GM18498 (cell line): ENCODE measurements at regions not wholly inside any gene's neighbourhood (a gene's known extent, or its start where the extent isn't known, plus 50 kb on each side); places are given as distances from the start of the nearest gene placed in this dataset.
"Not testable (repeated sequence)": the region's sequence is repeated elsewhere in the genome, so short reads cannot be mapped to it uniquely, and the experiment has no call there.

Experiments used
- ATAC-seq: cut with Tn5 transposase; IDR thresholded peaks from one replicate; pipeline ENCODE4 v1.9.1; 2021; ENCODE audit warnings: mild to moderate bottlenecking, moderate library complexity; ENCODE audit not compliant: unreplicated experiment

DNA sequence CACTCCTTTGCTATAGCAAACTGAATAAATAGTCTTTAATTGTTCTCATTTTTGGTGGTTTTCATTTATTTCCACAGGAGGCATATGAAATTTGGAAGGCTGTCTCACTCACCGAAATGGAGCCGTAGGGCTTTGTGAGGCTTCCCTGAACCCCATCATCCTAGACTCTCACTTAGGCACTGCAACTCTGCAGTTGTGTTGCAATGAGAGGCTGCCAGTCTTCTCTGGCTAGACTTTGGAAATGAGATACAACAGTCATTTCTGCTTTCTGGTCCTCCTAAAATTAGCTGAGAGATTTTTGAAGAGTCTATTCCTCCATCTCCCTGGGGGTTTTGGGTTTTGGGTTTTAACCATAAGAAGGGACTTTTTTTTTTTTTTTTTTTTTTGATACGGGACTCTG is 146.5 kb downstream of the SH3BGRL start:
- no peak for ATAC-seq

- ATAC-seq: no peak
These were observed 153.1 kb downstream of the SH3BGRL start for GRCh38 chrX:81354954-81355353.

DNA sequence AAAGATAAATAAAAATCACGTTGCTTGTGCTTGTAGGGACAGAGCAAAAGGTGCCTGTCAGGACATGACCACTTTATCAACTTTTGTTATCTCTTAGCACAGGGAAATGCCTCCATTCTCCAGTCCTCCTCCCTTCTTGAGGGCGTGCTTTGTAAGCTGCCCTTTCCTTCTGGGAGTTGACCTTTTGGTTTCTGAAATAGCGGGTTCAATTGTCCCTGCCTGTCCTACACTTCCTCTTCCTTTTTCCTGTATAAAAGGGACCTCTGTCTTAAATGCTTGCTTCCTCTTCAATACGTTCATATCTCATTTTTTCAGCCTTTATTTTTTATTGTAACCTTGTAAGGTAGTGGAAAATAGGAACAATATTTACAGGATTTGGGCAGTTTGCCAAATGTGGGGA is 153.5 kb downstream of the SH3BGRL start:
- no peak for ATAC-seq

GRCh38 chrX:81367291-81367690 is 165.4 kb downstream of the SH3BGRL start:
- ATAC-seq: no peak

- no peak for ATAC-seq
These were observed 175.4 kb downstream of the SH3BGRL start for GRCh38 chrX:81377329-81377728.

GRCh38 chrX:81378560-81378959 is 176.7 kb downstream of the SH3BGRL start:
- no peak for ATAC-seq

- ATAC-seq: peak; percentile 93
These were observed 188.3 kb downstream of the SH3BGRL start for GRCh38 chrX:81390237-81390636.

DNA sequence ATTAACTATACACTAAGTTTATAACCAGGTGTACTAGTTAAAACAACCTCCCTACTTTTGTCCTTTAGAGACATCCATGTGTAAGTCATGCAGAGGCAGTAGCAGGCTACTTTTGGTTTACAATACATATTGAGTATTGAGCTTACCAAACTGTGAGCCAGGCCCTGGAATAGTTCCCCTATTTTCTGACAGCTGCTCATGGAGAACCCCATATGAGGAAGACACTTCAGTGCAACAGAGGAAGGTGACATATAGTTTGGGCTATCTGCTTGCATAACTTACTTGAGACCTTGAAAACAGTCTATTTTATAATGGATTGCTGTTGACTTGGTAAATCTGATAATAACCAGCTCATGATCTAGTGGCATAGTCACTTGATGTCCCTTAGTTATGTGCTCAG is 190.5 kb downstream of the SH3BGRL start:
- ATAC-seq: no peak

DNA sequence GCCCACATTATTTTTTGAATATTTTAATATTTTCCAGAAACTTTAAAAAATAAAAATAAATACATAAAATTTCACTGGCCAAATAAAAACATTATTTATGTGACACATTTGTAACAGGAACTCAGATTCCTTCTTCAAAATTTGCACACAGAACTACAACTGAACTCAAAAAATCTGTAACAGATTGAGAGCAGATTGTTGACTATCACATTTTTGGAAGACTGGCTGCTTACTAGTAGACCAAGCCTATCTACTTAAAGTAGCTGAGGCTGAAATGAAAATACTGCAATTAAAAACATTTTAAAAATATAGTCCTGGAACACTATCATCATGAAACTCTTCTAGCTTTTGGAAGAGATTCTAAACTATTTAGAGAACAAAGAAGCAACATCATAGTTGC is 203.9 kb downstream of the SH3BGRL start:
- ATAC-seq: no peak

GRCh38 chrX:81411517-81411916 is 209.6 kb downstream of the SH3BGRL start:
- no peak for ATAC-seq

DNA sequence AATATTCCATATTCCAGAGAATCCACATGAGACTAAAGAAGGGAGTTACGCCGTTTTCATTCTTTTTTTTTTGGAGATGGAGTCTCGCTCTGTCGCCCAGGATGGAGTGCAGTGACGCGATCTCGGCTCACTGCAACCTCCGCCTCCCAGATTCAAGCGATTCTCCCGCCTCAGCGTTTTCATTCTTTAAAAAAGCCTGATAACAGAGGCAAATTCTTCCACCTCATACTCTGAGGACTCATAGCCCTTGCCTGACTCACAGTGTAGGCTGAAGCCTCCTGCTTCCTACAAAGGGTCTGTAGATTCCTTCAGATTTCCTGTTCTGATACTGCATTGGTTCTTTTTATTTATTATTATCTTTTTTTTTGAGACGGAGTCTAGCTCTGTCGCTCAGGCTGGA is 210.5 kb downstream of the SH3BGRL start:
- no peak for ATAC-seq

DNA sequence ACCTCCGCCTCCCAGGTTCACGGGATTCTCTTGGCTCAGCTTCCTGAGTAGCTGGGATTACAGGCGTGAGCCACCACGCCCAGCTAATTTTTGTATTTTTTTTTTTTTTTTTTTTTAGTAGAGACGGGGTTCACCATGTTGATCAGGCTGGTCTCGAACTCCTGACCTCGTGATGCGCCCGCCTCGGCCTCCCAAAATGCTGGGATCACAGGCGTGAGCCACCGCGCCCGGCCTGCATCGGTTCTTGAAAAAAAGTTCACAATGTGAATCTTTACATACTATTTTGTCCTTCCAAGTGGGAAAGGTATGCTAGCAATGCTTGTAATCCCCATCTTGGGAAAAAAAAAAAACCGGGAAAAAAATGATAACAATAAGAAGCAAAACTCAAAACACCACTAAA is 211.0 kb downstream of the SH3BGRL start:
- not testable (repeated sequence) for ATAC-seq

- ATAC-seq: no peak
These were observed 212.7 kb downstream of the SH3BGRL start for GRCh38 chrX:81414630-81415029.
